GM13976 (cell line): ENCODE measurements at regions not wholly inside any gene's neighbourhood (a gene's known extent, or its start where the extent isn't known, plus 50 kb on each side); places are given as distances from the start of the nearest gene placed in this dataset.

ENCODE experiments used
- DNase-seq: peaks from one replicate; pipeline ENCODE4 v3.0.0; 2012; ENCODE audit warnings: low spot score
- CTCF ChIP-seq: IDR thresholded peaks from 2 replicates; pipeline ENCODE4 v1.5.1; 2012; ENCODE audit warnings: borderline replicate concordance, mild to moderate bottlenecking; ENCODE audit not compliant: insufficient read depth; ENCODE audit errors: extremely low read depth, missing control alignments, control extremely low read depth
- in situ Hi-C: fragments of 300-500 bp; cut with MboI; formaldehyde crosslinking; loops from one replicate; pipeline ENCODE4 v1.12.0; 2022; ENCODE audit warnings: low sequenced_read_pairs, mixed read lengths, inconsistent platforms; ENCODE audit not compliant: unreplicated experiment

- DNase-seq, result no peak
- in situ Hi-C loops, result no loop called here
- TF ChIP-seq CTCF, result no peak
These were observed 196.8 kb upstream of the NRSN1 start for GRCh38 chr6:23929201-23929600.

GRCh38 chr6:23940466-23940865 lies 185.5 kb upstream of the NRSN1 start:
- no peak for TF ChIP-seq CTCF
- in situ Hi-C loops, result no loop called here
- no peak for DNase-seq

- no peak for TF ChIP-seq CTCF
- no peak for DNase-seq
- in situ Hi-C loops, result no loop called here
These were observed 174.3 kb upstream of the NRSN1 start for GRCh38 chr6:23951691-23952090.

GRCh38 chr6:23952245-23952644 lies 173.8 kb upstream of the NRSN1 start:
- no peak for TF ChIP-seq CTCF
- DNase-seq, result no peak
- in situ Hi-C loops, result no loop called here

GRCh38 chr6:23953976-23954375 lies 172.0 kb upstream of the NRSN1 start:
- no peak for DNase-seq
- TF ChIP-seq CTCF, result no peak
- in situ Hi-C loops, result no loop called here

- in situ Hi-C loops, result no loop called here
- no peak for TF ChIP-seq CTCF
These were observed 169.0 kb upstream of the NRSN1 start for GRCh38 chr6:23957017-23957416.

GRCh38 chr6:23964865-23965264 lies 161.2 kb upstream of the NRSN1 start:
- TF ChIP-seq CTCF, result no peak
- DNase-seq, result no peak
- in situ Hi-C loops, result no loop called here

More at GRCh38 chr6:23957017-23957416, 169.0 kb upstream of the NRSN1 start:
- DNase-seq, result no peak
